ENCODE measurements at regions not wholly inside any gene's neighbourhood (a gene's known extent, or its start where the extent isn't known, plus 50 kb on each side); places are given as distances from the start of the nearest gene placed in this dataset.

DNA sequence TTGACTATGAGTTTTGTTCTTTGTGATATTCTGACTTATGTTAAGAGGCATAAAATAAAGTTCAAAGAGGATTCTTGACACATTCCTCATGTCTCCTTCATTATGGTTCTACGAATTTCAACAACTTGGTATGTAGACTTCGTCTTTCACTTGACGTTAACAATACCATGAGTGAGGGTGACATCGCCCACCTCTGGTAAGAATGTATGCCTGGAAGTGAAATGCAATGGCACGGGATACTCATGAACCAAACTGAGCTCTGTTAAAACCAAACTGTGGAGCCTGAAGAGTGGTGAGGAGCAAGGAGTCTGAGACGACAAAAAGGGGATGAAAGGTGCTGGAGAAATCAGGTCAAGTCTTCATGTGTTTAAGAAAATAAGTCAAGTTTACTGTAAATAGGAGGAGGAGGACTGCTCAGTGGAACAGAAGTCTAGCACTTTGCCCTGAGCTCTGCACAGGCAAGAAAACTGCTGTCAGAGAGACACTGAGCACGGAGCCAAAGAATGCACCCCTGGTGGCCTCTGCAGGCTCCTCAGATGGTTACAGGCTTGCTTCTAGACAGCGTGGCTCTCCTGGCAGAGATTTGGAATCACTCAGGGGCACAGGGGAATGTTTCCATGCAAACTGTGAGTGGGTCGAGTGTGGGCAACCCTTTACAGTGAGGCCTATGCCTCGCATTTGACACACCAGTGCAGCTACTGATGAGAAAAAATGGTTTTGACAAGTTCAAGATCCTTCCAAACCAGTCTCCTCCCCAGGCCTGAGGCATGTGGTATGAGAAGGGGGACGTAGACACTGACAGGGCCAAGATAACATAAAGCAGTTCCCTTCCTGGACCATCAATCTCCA, 470.1 kb downstream of the IRX1 start:
- TF ChIP-seq CTCF (IDR thresholded peaks at IDR 0.05) (no peak), EP300 (IDR thresholded peaks at IDR 0.05) (no peak), POLR2AphosphoS5 (IDR thresholded peaks at IDR 0.05) (no peak), POLR2A (IDR thresholded peaks at IDR 0.05; ENCODE audit: low read depth) (no peak)
